Stimulated activated CD8-positive, alpha-beta memory T cell treated with anti-CD3 and anti-CD28 coated beads, Interleukin-7, amount 100 ng/mL, for 1 hour (primary cell): ENCODE measurements at regions not wholly inside any gene's neighbourhood (a gene's known extent, or its start where the extent isn't known, plus 50 kb on each side); places are given as distances from the start of the nearest gene placed in this dataset.

Source experiments
- DNase-seq, 2 donors: peaks; one replicate each; pipeline ENCODE4 v3.0.0-alpha.2; 2020; ENCODE audit warnings: low read depth in 2 of 2

GRCh38 chr1:101086783-101087182 is 61.2 kb upstream of the DPH5 start:
- no peak for DNase-seq

GRCh38 chr1:101081496-101082488 is 56.2 kb upstream of the DPH5 start:
- no peak for DNase-seq

GRCh38 chr1:101080859-101081258 is 55.3 kb upstream of the DPH5 start:
- DNase-seq, result no peak

- DNase-seq, result no peak
Measured at GRCh38 chr1:101079341-101079740, 53.8 kb upstream of the DPH5 start.

- no peak for DNase-seq
Measured at GRCh38 chr1:101077849-101078248, 52.3 kb upstream of the DPH5 start.

GRCh38 chr1:101075926-101076325 is 50.3 kb upstream of the DPH5 start:
- no peak for DNase-seq
